K562 (cell line): ENCODE measurements at regions not wholly inside any gene's neighbourhood (a gene's known extent, or its start where the extent isn't known, plus 50 kb on each side); places are given as distances from the start of the nearest gene placed in this dataset.

Experiments
- ATAC-seq: fragments of 200-7000 bp; cut with Tn5 transposase; 3 replicates; pipeline ENCODE4 v1.9.1; 2020; ENCODE audit warnings: moderate library complexity
- BruUV-seq: library from RNA; stranded (reverse); fragments of 400-500 nt; replicated peaks from 2 replicates; lab custom pipeline; 2021; lab: Mats Ljungman, UMichigan
- CTCF ChIA-PET: fragments of 300-600 bp; formaldehyde crosslinking; extraction: SDS; loops from one replicate; lab custom pipeline; 2021; ENCODE audit warnings: low intra/inter-chr PET ratio; lab: Yijun Ruan, JAX
- POLR2A ChIA-PET: fragments of 300-600, 350-650 bp; sonication (Branson Sonifier 250); formaldehyde crosslinking; extraction: SDS; loops from one replicate; lab custom pipeline; 2021; ENCODE audit warnings: antibody characterized with exemption, inconsistent platforms; lab: Yijun Ruan, JAX
- DNase-seq, 4 experiments: peaks; one replicate each; pipeline versions ENCODE4 v3.0.0 to v3.0.0-alpha.2; 2011 to 2018; ENCODE audit warnings: low spot score in 3 of 4, mixed read lengths in 3 of 4; ENCODE audit errors: extremely low read depth in 1 of 4
- FAIRE-seq: peaks from 2 replicates; lab custom pipeline; 2011; peaks lifted over from hg19 to GRCh38; lab: Jason Lieb, UNC
- H2AFZ ChIP-seq: 2 replicates; pipeline ENCODE4 v1.6.0; 2011; ENCODE audit warnings: low read depth, low read length, control low read depth, inconsistent platforms
- H3K27ac ChIP-seq: fragments of 200-600 bp; 3 replicates; pipeline ENCODE4 v1.8.0; 2011; ENCODE audit warnings: low read depth, mild to moderate bottlenecking, control low read depth, inconsistent platforms, low read length, moderate library complexity, mixed read lengths; ENCODE audit errors: extremely low read depth
- H3K27me3 ChIP-seq, 2 experiments: fragments of 300-600 bp in 1 of 2; 2 replicates in 1 of 2; 3 replicates in 1 of 2; pipeline versions ENCODE4 v1.6.0 to v1.8.0; 2011; ENCODE audit warnings: inconsistent platforms in 2 of 2, low read length in 2 of 2, mild to moderate bottlenecking in 1 of 2, mixed read lengths in 1 of 2, moderate library complexity in 1 of 2; ENCODE audit not compliant: control insufficient read depth in 2 of 2, insufficient read depth in 2 of 2
- H3K36me3 ChIP-seq: fragments of 300-600 bp; 3 replicates; pipeline ENCODE4 v1.8.0; 2011; ENCODE audit warnings: mild to moderate bottlenecking, low read length, inconsistent platforms; ENCODE audit not compliant: control insufficient read depth, insufficient read depth
- H3K4me1 ChIP-seq, 2 experiments: fragments of 200-600 bp in 1 of 2; replicated peaks in 1 of 2; 2 replicates in 1 of 2; 3 replicates in 1 of 2; pipeline versions ENCODE4 v1.5.1 to v1.8.0; 2011; ENCODE audit warnings: inconsistent platforms in 2 of 2, low read length in 2 of 2, mild to moderate bottlenecking in 1 of 2, mixed read lengths in 1 of 2, moderate library complexity in 1 of 2; ENCODE audit not compliant: control insufficient read depth in 2 of 2, insufficient read depth in 2 of 2
- H3K4me2 ChIP-seq: 2 replicates; pipeline ENCODE4 v1.6.1; 2011; ENCODE audit warnings: low read length, control low read depth, inconsistent platforms, mixed read lengths; ENCODE audit not compliant: insufficient read depth
- H3K4me3 ChIP-seq: fragments of 200-600 bp; sonication (generic), shearing (Covaris generic); 2 replicates; pipeline ENCODE4 v1.5.1; 2016; ENCODE audit warnings: control low read depth, inconsistent platforms
- H3K79me2 ChIP-seq: fragments of 200-600 bp; 3 replicates; pipeline ENCODE4 v1.8.0; 2011; ENCODE audit warnings: low read length, inconsistent platforms; ENCODE audit not compliant: control insufficient read depth, insufficient read depth
- H3K9ac ChIP-seq, 2 experiments: 2 replicates each; pipeline versions ENCODE4 v1.6.0 to v1.6.1; 2011; ENCODE audit warnings: low read depth in 2 of 2, low read length in 2 of 2, control low read depth in 1 of 2, inconsistent platforms in 1 of 2, mild to moderate bottlenecking in 1 of 2, mixed read lengths in 1 of 2; ENCODE audit not compliant: insufficient read depth in 1 of 2
- H3K9me1 ChIP-seq: one replicate; pipeline ENCODE4 v1.6.0; 2011; ENCODE audit warnings: inconsistent platforms, mild to moderate bottlenecking, low read length, moderate library complexity; ENCODE audit not compliant: control insufficient read depth, insufficient read depth
- H3K9me3 ChIP-seq: replicated peaks from 2 replicates; pipeline ENCODE4 v1.5.1; 2011; ENCODE audit warnings: low read depth, low read length, inconsistent platforms; ENCODE audit not compliant: control insufficient read depth, insufficient read depth
- H4K20me1 ChIP-seq: replicated peaks from 2 replicates; pipeline ENCODE4 v1.6.1; 2011; ENCODE audit warnings: low read length, inconsistent platforms, mixed read lengths; ENCODE audit not compliant: control insufficient read depth, insufficient read depth
- BHLHE40 ChIP-seq: IDR thresholded peaks from 2 replicates; pipeline ENCODE4 v1.6.1; 2011; ENCODE audit warnings: low read length, improper control_type of control experiment
- GABPB2 ChIP-seq: fragments of 250-450 bp; sonication (Bioruptor Pico); conservative IDR thresholded peaks from 2 replicates; pipeline ENCODE4 v1.5.1; 2021; ENCODE audit warnings: mild to moderate bottlenecking
- GATA2 ChIP-seq: sonication (generic); formaldehyde crosslinking; IDR thresholded peaks from 2 replicates; pipeline ENCODE4 v1.4.0; 2020; ENCODE audit warnings: mild to moderate bottlenecking, missing genetic modification reagents
- HDGF ChIP-seq: fragments of 450-650 bp; IDR thresholded peaks from 2 replicates; pipeline ENCODE4 v1.6.1; 2016
- JUNB ChIP-seq: fragments of 450-650 bp; formaldehyde crosslinking; conservative IDR thresholded peaks from 2 replicates; pipeline ENCODE4 v1.4.0; 2020; ENCODE audit warnings: mild to moderate bottlenecking
- MBD1 ChIP-seq: fragments of 250-450 bp; sonication (Bioruptor Pico); IDR thresholded peaks from 2 replicates; pipeline ENCODE4 v1.8.0; 2022; ENCODE audit warnings: inconsistent platforms
- PCBP2 ChIP-seq: fragments of 200-400 bp; formaldehyde crosslinking; IDR thresholded peaks from 2 replicates; pipeline ENCODE4 v1.6.1; 2018; ENCODE audit warnings: low read length, low read depth, mild to moderate bottlenecking, moderate library complexity; ENCODE audit not compliant: poor library complexity, severe bottlenecking
- SMAD2 ChIP-seq: fragments of 150-350 bp; IDR thresholded peaks from 2 replicates; pipeline ENCODE4 v1.6.1; 2014; ENCODE audit warnings: low read depth, mild to moderate bottlenecking, low read length
- SUPT5H ChIP-seq: fragments of 450-650 bp; IDR thresholded peaks from 2 replicates; pipeline ENCODE4 v1.6.1; 2016
- TFAP4 ChIP-seq: sonication (generic); formaldehyde crosslinking; IDR thresholded peaks from 2 replicates; pipeline ENCODE4 v1.8.0; 2022; ENCODE audit warnings: missing genetic modification reagents, mild to moderate bottlenecking, moderate library complexity, borderline replicate concordance
- U2AF2 ChIP-seq: fragments of 200-400 bp; formaldehyde crosslinking; optimal IDR thresholded peaks from 2 replicates; pipeline ENCODE3; 2017; ENCODE audit warnings: low read depth, mild to moderate bottlenecking, low read length
- ZNF143 ChIP-seq: sonication (generic); formaldehyde crosslinking; IDR thresholded peaks from 2 replicates; pipeline ENCODE4 v1.9.0; 2022; ENCODE audit warnings: mild to moderate bottlenecking, missing genetic modification reagents
- ZNF253 ChIP-seq: fragments of 250-450 bp; sonication (Bioruptor Pico); conservative IDR thresholded peaks from 2 replicates; pipeline ENCODE4 v1.6.1; 2021; ENCODE audit warnings: mild to moderate bottlenecking
- ZNF41 ChIP-seq: fragments of 250-450 bp; sonication (Bioruptor Pico); conservative IDR thresholded peaks from 2 replicates; pipeline ENCODE4 v1.4.0; 2020; ENCODE audit warnings: mild to moderate bottlenecking
- ZNF77 ChIP-seq: fragments of 250-450 bp; sonication (Bioruptor Pico); IDR thresholded peaks from 2 replicates; pipeline ENCODE4 v1.5.0; 2020
- ZNF778 ChIP-seq: fragments of 450-650 bp; formaldehyde crosslinking; IDR thresholded peaks from 2 replicates; pipeline ENCODE4 v1.4.0; 2020; ENCODE audit warnings: mild to moderate bottlenecking, moderate library complexity
- WGBS: fragments of 100-300 bp; shearing (Covaris generic); methylation state at CpG from one replicate; pipeline ENCODE4 v1.1.6; 2016; ENCODE audit warnings: low coverage, mixed read lengths; ENCODE audit not compliant: insufficient coverage; ENCODE audit errors: missing lambda C conversion rate; 5-methylcytosine and 5-hydroxymethylcytosine counted together
- in situ Hi-C: fragments of 300-500 bp; cut with MboI; formaldehyde crosslinking; loops from 4 replicates; pipeline ENCODE4 v1.15.0; 2018; ENCODE audit warnings: inconsistent platforms, mixed read lengths
- intact Hi-C: fragments of 100-400 bp; cut with micrococcal nuclease; formaldehyde crosslinking; loops from 2 replicates; pipeline ENCODE4 v1.14.2; 2022
- TF ChIP-seq, protein P1 (sequence below): fragments of 450-650 bp; formaldehyde crosslinking; IDR thresholded peaks from 2 replicates; pipeline ENCODE4 v1.4.0; 2022; ENCODE audit warnings: mild to moderate bottlenecking, moderate library complexity

DNA sequence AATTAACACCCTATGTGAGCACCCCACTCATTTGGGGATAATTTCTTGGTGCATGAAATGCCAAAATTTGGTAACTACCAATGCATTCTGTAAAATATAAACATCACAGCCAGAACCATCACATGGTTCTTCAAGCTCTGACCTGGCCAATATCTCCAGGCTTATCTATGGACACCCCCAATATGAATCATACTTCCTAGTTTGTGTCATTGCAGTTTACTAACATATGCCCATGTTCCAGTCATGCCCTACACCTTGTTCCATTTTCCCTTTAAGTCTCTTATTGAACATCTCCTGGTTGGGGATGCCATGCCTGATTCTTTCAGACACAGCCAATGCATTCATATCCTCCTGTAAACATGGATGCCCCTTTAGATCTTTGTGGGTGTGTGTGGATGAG, 572.8 kb upstream of the BTBD3 start (continued):
- TF ChIP-seq ZNF778 (CRISPR knock-in tag) (no peak), JUNB (CRISPR knock-in tag) (no peak), BHLHE40 (no peak), ZNF77 (CRISPR knock-in tag) (no peak), ZNF253 (CRISPR knock-in tag) (no peak)

GRCh38 chr20:11347738-11348137, 570.0 kb upstream of the BTBD3 start:
- TF ChIP-seq ZNF41 (no peak), SMAD2 (no peak), GATA2 (CRISPR knock-in tag) (no peak), ZNF143 (no peak), PCBP2 (no peak), MBD1 (CRISPR knock-in tag) (no peak), U2AF2 (no peak), TFAP4 (CRISPR knock-in tag) (no peak), SUPT5H (no peak), HDGF (no peak), GABPB2 (no peak)
- TF ChIP-seq, protein P1, sequence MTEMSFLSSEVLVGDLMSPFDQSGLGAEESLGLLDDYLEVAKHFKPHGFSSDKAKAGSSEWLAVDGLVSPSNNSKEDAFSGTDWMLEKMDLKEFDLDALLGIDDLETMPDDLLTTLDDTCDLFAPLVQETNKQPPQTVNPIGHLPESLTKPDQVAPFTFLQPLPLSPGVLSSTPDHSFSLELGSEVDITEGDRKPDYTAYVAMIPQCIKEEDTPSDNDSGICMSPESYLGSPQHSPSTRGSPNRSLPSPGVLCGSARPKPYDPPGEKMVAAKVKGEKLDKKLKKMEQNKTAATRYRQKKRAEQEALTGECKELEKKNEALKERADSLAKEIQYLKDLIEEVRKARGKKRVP = no peak
- Histone ChIP-seq H3K4me2 (no peak overlapping the region), H3K9me3 (no peaks in the 10 kb centered on the region), H3K4me1 (no peaks in the 10 kb centered on the region), H3K4me3 (no peak overlapping the region), H4K20me1 (no peaks in the 10 kb centered on the region), H2AFZ (no peak overlapping the region), H3K27ac (no peak overlapping the region), H3K36me3 (no peaks in the 10 kb centered on the region), H3K9me1 (no peaks in the 10 kb centered on the region), H3K79me2 (no peaks in the 10 kb centered on the region), H3K9ac (no peak overlapping the region), H3K27me3 (no peaks in the 10 kb centered on the region)
- intact Hi-C loops (no loop called here), in situ Hi-C loops (no loop called here)
- no TSS peak for BruUV-seq
- FAIRE-seq (no peak), DNase-seq (no peak), ATAC-seq (no peak)
- 0% methylated on average over 4 of the region's 4 CpGs for WGBS
- ChIA-PET POLR2A (no interaction called here), CTCF (no interaction called here)
